ENCODE measurements at regions not wholly inside any gene's neighbourhood (a gene's known extent, or its start where the extent isn't known, plus 50 kb on each side); places are given as distances from the start of the nearest gene placed in this dataset.

GRCh38 chr21:27447843-27448242, 481.0 kb upstream of the ADAMTS5 start:
- TF ChIP-seq CTCF (IDR thresholded peaks at IDR 0.05) (no peak), POLR2A (IDR thresholded peaks at IDR 0.05) (no peak)
